PFSK-1 (cell line): ENCODE measurements at regions not wholly inside any gene's neighbourhood (a gene's known extent, or its start where the extent isn't known, plus 50 kb on each side); places are given as distances from the start of the nearest gene placed in this dataset.

Source experiments
- POLR2AphosphoS5 ChIP-seq: IDR thresholded peaks from 2 replicates; pipeline ENCODE4 v1.6.1; 2012; ENCODE audit warnings: low read depth, mild to moderate bottlenecking, control low read depth, low read length, moderate library complexity
- REST ChIP-seq, 2 experiments: IDR thresholded peaks; 2 replicates each; pipeline versions ENCODE4 v1.6.1 to v1.8.0; 2011 to 2012; ENCODE audit warnings: low read depth in 2 of 2, low read length in 2 of 2, control low read depth in 1 of 2, inconsistent platforms in 1 of 2, mild to moderate bottlenecking in 1 of 2, moderate library complexity in 1 of 2; ENCODE audit not compliant: insufficient read depth in 1 of 2
- SIN3A ChIP-seq: IDR thresholded peaks from 2 replicates; pipeline ENCODE4 v1.6.1; 2012; ENCODE audit warnings: mild to moderate bottlenecking, low read length, moderate library complexity, borderline replicate concordance; ENCODE audit not compliant: insufficient read depth
- TAF1 ChIP-seq: IDR thresholded peaks from 2 replicates; pipeline ENCODE4 v1.6.1; 2012; ENCODE audit warnings: low read length, control low read depth, borderline replicate concordance; ENCODE audit not compliant: insufficient read depth

- TF ChIP-seq TAF1 (no peak), POLR2AphosphoS5 (no peak), SIN3A (no peak), REST (IDR thresholded peaks at IDR 0.05; ENCODE audit: insufficient read depth in 1 of 2, low read depth in 2 of 2, low read length in 2 of 2) (no peak)
Observed at GRCh38 chr2:84078471-84078870, 380.6 kb downstream of the SUCLG1 start.
